GM12872 (cell line): ENCODE measurements at regions not wholly inside any gene's neighbourhood (a gene's known extent, or its start where the extent isn't known, plus 50 kb on each side); places are given as distances from the start of the nearest gene placed in this dataset.

ENCODE experiments used
- CTCF ChIP-seq: IDR thresholded peaks from 3 replicates; pipeline ENCODE4 v1.5.1; 2011; ENCODE audit warnings: low read depth, mild to moderate bottlenecking, low read length, moderate library complexity; ENCODE audit not compliant: insufficient read depth

- no peak for TF ChIP-seq CTCF
These were observed 1499.6 kb upstream of the TMEM132C start for GRCh38 chr12:126767334-126767733.

GRCh38 chr12:126768517-126768916 is 1498.5 kb upstream of the TMEM132C start:
- no peak for TF ChIP-seq CTCF

DNA sequence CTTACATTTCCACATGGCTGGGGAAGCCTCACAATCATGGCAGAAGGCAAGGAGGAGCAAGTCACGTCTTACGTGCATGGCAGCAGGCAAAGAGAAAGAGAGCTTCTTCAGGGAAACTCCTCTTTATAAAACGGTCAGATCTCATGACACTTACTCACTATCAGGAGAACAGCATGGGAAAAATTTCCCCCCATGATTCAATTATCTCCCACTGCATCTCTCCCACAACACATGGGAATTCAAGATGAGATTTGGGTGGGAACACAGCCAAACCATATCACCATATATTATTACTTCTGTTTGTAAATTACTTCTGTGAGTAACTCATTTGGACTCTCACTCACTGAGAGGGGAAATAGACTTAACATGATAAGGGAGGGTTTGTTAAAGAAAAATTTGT is 1496.8 kb upstream of the TMEM132C start:
- TF ChIP-seq CTCF: no peak

- TF ChIP-seq CTCF: no peak
These were observed 1494.7 kb upstream of the TMEM132C start for GRCh38 chr12:126772171-126772864.

DNA sequence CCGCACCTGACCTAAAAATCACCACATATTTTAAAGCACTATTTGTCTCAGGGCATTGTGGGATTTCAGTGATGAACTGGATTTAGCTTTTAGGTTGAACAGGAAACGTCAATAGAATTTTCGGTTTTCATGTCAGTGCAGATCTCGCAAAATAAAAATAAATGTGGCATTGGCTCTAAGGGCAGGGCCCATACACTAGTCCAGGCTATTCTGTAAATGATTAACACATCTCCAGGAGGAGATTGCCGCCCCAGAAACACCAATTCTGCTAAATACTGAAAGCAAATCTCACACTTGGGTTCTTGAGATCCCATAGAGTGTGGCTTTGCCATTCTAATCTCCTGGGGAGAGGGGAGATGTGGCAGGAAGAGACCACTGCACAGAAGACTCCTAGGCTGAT is 1494.0 kb upstream of the TMEM132C start:
- no peak for TF ChIP-seq CTCF

GRCh38 chr12:126773491-126773890 is 1493.5 kb upstream of the TMEM132C start:
- TF ChIP-seq CTCF: no peak

- no peak for TF ChIP-seq CTCF
These were observed 1490.8 kb upstream of the TMEM132C start for GRCh38 chr12:126776026-126776655.
